ENCODE measurements at regions not wholly inside any gene's neighbourhood (a gene's known extent, or its start where the extent isn't known, plus 50 kb on each side); places are given as distances from the start of the nearest gene placed in this dataset.

DNA sequence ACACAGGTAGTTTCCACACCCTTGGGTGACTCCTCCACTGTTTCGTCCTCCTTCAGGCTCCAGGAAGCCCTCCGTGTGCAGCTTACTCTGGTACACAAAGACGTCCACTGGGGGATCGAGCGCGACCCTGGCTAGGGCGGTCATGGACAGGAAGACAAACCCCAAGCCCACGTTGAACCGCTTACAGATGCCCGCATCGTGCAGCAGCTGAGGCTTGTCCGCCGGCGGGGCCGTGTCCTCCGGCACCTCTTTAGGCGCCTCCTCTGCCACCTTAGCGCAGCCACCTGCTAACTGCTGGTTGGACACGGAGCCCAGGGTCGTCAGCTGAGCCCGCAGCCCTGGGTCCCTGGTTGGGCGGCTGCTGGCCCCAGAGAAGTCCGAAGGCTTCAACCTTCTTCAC, 309.0 kb upstream of the BTBD3 start:
- no peaks in the 10 kb centered on the region for H3K79me2 ChIP-seq (ENCODE audit: insufficient read depth, low read depth, low read length)
- no peaks in the 10 kb centered on the region for H3K36me3 ChIP-seq (ENCODE audit: insufficient read depth, low read length)
- H3K4me3 ChIP-seq (ENCODE audit: low read depth, low read length, poor library complexity, severe bottlenecking), result no peak overlapping the region
- no peaks in the 10 kb centered on the region for H3K4me1 ChIP-seq (ENCODE audit: insufficient read depth, low read length, poor library complexity, severe bottlenecking)
- BruUV-seq (replicated peaks), result no TSS peak
- TF ChIP-seq, protein P1, sequence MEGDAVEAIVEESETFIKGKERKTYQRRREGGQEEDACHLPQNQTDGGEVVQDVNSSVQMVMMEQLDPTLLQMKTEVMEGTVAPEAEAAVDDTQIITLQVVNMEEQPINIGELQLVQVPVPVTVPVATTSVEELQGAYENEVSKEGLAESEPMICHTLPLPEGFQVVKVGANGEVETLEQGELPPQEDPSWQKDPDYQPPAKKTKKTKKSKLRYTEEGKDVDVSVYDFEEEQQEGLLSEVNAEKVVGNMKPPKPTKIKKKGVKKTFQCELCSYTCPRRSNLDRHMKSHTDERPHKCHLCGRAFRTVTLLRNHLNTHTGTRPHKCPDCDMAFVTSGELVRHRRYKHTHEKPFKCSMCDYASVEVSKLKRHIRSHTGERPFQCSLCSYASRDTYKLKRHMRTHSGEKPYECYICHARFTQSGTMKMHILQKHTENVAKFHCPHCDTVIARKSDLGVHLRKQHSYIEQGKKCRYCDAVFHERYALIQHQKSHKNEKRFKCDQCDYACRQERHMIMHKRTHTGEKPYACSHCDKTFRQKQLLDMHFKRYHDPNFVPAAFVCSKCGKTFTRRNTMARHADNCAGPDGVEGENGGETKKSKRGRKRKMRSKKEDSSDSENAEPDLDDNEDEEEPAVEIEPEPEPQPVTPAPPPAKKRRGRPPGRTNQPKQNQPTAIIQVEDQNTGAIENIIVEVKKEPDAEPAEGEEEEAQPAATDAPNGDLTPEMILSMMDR (conservative IDR thresholded peaks at IDR 0.05; ENCODE audit: low read length), result no peak
- TF ChIP-seq EZH2phosphoT487 (IDR thresholded peaks at IDR 0.05; ENCODE audit: borderline replicate concordance, low read depth, low read length), result no peak
- ChIA-PET CTCF (ENCODE audit: unreplicated experiment) (no interaction called here), POLR2A (no interaction called here)
- no peak for DNase-seq (ENCODE audit: low spot score)
- intact Hi-C loops (cut with micrococcal nuclease; ENCODE audit: unreplicated experiment), result no loop called here
- no peaks in the 10 kb centered on the region for H4K20me1 ChIP-seq (ENCODE audit: insufficient read depth, low read length)
- H3K9me3 ChIP-seq (ENCODE audit: low read length), result no peaks in the 10 kb centered on the region
- no peaks in the 10 kb centered on the region for H3K9me2 ChIP-seq (ENCODE audit: insufficient read depth, low read length)
- no peak overlapping the region for H2AFZ ChIP-seq (ENCODE audit: low read length)
- no peak overlapping the region for H3K4me2 ChIP-seq (ENCODE audit: low read length)
- no peak overlapping the region for H3K27ac ChIP-seq (ENCODE audit: low read depth, low read length, poor library complexity, severe bottlenecking)

DNA sequence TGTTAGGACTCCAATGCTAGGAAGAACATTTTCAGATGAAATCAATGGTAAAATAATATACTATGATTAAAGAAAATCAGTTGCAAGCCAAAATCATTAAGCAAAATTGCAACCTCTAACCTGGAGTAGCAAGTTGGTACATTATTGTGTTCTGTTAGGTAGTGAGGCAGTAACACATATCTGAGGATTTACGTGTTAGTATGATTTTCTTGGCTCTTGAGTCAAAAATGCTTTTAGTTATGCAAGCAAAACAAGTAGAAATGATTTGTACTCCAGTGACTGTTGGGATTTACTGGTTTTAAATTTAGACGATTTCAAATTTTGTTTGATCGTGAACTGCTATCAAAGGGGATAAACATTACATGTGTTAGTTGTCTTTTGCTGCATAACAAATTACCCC, 293.0 kb upstream of the BTBD3 start:
- Histone ChIP-seq H3K4me1 (ENCODE audit: insufficient read depth, low read length, poor library complexity, severe bottlenecking) (no peaks in the 10 kb centered on the region), H4K20me1 (ENCODE audit: insufficient read depth, low read length) (no peaks in the 10 kb centered on the region), H3K4me2 (ENCODE audit: low read length) (no peak overlapping the region), H3K9me2 (ENCODE audit: insufficient read depth, low read length) (no peaks in the 10 kb centered on the region), H3K79me2 (ENCODE audit: insufficient read depth, low read depth, low read length) (no peaks in the 10 kb centered on the region), H3K36me3 (ENCODE audit: insufficient read depth, low read length) (no peaks in the 10 kb centered on the region), H3K27ac (ENCODE audit: low read depth, low read length, poor library complexity, severe bottlenecking) (no peak overlapping the region), H2AFZ (ENCODE audit: low read length) (no peak overlapping the region), H3K4me3 (ENCODE audit: low read depth, low read length, poor library complexity, severe bottlenecking) (no peak overlapping the region), H3K9me3 (ENCODE audit: low read length) (no peaks in the 10 kb centered on the region)
- TF ChIP-seq, protein P1 (conservative IDR thresholded peaks at IDR 0.05; ENCODE audit: low read length), result no peak
- no peak for TF ChIP-seq EZH2phosphoT487 (IDR thresholded peaks at IDR 0.05; ENCODE audit: borderline replicate concordance, low read depth, low read length)
- intact Hi-C loops (cut with micrococcal nuclease; ENCODE audit: unreplicated experiment), result no loop called here
- BruUV-seq (replicated peaks), result no TSS peak
- ChIA-PET POLR2A (no interaction called here), CTCF (ENCODE audit: unreplicated experiment) (no interaction called here)
- DNase-seq (ENCODE audit: low spot score), result no peak

DNA sequence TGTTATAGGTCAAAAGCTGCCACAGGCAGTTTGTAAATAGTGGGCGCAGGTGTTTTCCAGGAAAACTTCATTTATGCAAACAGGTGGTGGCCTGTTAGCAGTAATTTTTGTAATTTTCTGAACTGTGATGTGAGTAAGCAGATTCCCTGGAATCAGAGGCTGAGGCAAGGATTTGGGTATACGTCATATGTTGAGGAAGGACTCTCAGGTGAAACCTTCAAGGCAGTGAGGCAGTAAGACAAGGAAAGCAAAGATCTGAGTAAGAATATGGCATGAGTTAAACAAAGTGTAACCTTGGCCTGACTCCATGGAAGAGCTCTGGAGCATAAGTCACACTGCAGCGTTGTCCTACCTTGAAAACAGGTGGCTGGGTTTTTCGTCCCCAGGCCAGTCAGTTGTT, 291.1 kb upstream of the BTBD3 start:
- H4K20me1 ChIP-seq (ENCODE audit: insufficient read depth, low read length), result no peaks in the 10 kb centered on the region
- H3K4me3 ChIP-seq (ENCODE audit: low read depth, low read length, poor library complexity, severe bottlenecking), result no peak overlapping the region
- no peak overlapping the region for H2AFZ ChIP-seq (ENCODE audit: low read length)
- H3K9me3 ChIP-seq (ENCODE audit: low read length), result no peaks in the 10 kb centered on the region
- ChIA-PET POLR2A (interaction anchor here (0.6 to 1.2 kb wide), 2 partner anchors 29 to 59 kb away, joined by 3 read pairs; no protein-coding TSS in a partner anchor), CTCF (ENCODE audit: unreplicated experiment) (no interaction called here)
- H3K4me1 ChIP-seq (ENCODE audit: insufficient read depth, low read length, poor library complexity, severe bottlenecking), result no peaks in the 10 kb centered on the region
- DNase-seq (ENCODE audit: low spot score), result no peak
- no TSS peak for BruUV-seq (replicated peaks)
- no peaks in the 10 kb centered on the region for H3K79me2 ChIP-seq (ENCODE audit: insufficient read depth, low read depth, low read length)
- no peak overlapping the region for H3K4me2 ChIP-seq (ENCODE audit: low read length)
- H3K36me3 ChIP-seq (ENCODE audit: insufficient read depth, low read length), result no peaks in the 10 kb centered on the region
- intact Hi-C loops (cut with micrococcal nuclease; ENCODE audit: unreplicated experiment), result no loop called here
- H3K27ac ChIP-seq (ENCODE audit: low read depth, low read length, poor library complexity, severe bottlenecking), result no peak overlapping the region
- H3K9me2 ChIP-seq (ENCODE audit: insufficient read depth, low read length), result no peaks in the 10 kb centered on the region
- TF ChIP-seq, protein P1 (conservative IDR thresholded peaks at IDR 0.05; ENCODE audit: low read length), result no peak
- no peak for TF ChIP-seq EZH2phosphoT487 (IDR thresholded peaks at IDR 0.05; ENCODE audit: borderline replicate concordance, low read depth, low read length)
